HG03442 (cell line): ENCODE measurements at regions not wholly inside any gene's neighbourhood (a gene's known extent, or its start where the extent isn't known, plus 50 kb on each side); places are given as distances from the start of the nearest gene placed in this dataset.

Source experiments
- ATAC-seq: cut with Tn5 transposase; IDR thresholded peaks from one replicate; pipeline ENCODE4 v1.9.1; 2021; ENCODE audit warnings: mild to moderate bottlenecking, moderate library complexity; ENCODE audit not compliant: unreplicated experiment

DNA sequence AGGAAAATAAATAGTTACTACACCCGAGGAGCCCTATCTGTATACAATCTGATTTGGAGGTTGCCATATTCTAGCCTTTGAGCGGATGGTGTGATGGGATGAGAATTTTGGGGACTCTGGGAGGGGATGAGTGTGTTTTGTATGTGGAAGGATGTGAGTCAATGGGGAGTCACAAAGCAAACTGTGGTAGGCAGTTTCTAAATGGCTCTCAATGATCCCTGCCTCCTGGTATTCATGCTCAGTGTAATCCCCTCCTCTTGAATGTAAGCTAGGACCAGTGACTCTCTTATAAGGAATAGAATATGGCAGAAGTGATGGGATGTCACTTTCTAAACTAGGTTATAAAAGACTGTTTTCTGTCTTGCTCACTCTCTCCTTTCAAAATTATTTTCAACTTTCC, 205.7 kb upstream of the RIOK2 start:
- ATAC-seq, result no peak

- no peak for ATAC-seq
Observed at GRCh38 chr5:97400537-97400936, 217.5 kb upstream of the RIOK2 start.

DNA sequence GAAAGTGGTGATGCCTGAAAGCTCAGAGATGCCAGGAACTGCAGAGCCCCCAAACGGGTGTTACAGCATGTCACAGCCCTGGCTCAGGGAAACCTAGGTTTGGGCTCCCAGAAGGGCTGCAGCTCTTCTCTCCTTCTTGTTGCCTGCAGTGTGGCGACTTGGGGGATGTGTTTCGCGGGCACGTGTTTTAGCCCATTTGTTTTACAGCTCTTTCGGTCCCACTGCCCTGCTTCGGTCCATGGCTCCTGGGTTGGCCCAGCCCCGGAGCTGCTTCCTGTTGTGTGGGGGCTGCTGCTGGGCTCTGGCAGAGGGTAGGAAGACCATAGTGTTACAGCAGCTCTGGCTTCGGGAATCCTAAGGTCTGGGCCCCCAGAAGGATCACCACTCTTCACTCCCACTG, 222.9 kb upstream of the RIOK2 start:
- ATAC-seq, result no peak

- ATAC-seq, result no peak
Observed at GRCh38 chr5:97406946-97407676, 224.1 kb upstream of the RIOK2 start.

- no peak for ATAC-seq
Observed at GRCh38 chr5:97408331-97408730, 225.3 kb upstream of the RIOK2 start.

DNA sequence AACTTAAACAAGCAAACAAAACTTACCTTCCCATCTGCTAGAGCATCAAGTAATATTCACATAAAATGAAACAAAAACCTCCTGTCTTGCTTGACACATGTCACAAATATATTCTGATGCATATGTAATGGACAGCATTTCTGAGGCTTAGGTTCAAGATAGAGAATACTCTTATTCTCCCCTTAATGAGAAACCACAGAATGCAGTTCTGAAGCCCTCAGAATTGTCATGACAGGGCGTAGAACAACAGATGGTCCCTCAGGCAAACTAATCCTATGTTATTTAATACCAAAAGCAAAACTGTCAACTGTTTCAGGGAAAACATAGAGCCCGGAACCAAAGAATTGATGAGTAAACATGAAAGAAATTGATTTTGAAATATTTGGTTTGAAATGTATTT, 229.9 kb upstream of the RIOK2 start:
- ATAC-seq, result no peak

- ATAC-seq, result no peak
Observed at GRCh38 chr5:97417986-97418385, 234.9 kb upstream of the RIOK2 start.

- peak; percentile 67 for ATAC-seq
Observed at GRCh38 chr5:97418462-97418861, 235.4 kb upstream of the RIOK2 start.

DNA sequence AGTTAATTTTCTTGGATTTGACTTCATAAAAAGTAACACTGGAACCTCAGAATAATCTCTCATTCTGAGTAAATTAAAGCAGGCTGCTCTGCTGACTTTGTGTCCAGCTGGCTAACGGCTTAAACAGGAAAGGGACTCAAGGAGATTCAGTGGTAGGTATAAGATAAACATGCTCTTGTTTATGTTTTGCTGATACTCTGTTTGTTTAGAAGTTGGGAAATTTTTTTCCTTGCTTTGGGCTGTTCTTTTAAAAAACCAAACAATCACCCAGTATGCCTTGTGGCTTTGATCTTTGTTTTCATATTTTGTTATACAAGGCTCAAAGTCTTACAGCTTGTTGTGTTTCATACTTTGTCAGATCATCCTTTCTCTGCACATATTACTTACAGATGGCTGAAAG, 237.6 kb upstream of the RIOK2 start:
- no peak for ATAC-seq

- no peak for ATAC-seq
Observed at GRCh38 chr5:97422678-97423077, 239.6 kb upstream of the RIOK2 start.

GRCh38 chr5:97425511-97425910, 242.5 kb upstream of the RIOK2 start:
- ATAC-seq, result no peak

DNA sequence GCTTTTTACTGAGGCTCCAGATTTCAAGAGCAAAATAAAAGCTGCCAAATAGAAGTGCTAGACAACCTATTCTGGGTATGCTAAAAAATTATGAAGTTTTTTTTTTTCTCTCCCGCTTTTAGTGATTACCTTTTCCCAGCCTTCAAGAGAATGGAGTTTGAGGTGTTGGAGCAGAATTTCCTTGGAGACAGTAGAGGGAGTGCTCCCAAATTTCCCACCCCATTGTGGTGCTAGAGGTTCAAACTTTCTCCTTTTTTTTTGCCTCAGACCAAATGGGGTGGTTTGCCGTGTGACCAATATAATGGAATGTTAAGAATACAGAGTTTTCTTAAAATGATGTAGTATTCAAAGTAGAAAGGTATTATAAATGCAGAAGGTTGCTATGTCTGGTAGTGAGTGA, 244.2 kb upstream of the RIOK2 start:
- no peak for ATAC-seq

DNA sequence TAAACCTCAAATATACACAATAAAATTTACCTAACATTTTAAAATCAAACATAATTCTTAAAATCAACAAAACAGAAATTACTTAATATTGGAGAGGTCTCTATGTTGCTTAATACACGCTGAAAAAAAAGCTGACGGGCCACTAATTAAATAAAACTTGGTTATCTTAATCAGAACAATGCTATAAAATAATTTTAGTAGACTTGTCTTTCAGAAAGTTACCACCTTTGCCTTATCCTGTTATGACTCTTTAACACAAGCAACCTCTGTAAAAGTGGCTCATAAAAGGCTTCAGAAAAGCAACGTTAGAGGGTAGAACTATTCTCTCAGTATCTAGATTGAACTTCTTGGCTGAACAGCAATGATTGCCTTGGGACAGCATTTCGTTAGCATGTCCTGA, 251.0 kb upstream of the RIOK2 start:
- no peak for ATAC-seq

DNA sequence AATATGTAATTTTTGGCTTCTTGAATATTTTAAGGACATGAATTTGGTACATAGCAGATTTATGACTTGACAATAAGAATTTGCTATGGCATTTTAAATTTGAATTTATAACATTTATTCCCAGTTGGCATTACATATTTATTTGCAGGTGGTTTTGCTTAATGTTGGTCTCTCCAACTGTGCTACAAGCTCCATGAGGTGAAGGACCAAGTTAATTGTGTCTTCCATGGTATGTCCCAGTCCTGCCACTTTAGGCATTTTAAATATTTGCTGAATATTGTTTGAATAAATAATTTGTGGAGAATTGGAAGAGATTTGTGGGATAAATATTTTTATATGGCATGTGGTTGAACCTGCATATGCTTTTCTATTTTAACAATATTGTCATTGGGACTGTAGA, 253.4 kb upstream of the RIOK2 start:
- no peak for ATAC-seq

DNA sequence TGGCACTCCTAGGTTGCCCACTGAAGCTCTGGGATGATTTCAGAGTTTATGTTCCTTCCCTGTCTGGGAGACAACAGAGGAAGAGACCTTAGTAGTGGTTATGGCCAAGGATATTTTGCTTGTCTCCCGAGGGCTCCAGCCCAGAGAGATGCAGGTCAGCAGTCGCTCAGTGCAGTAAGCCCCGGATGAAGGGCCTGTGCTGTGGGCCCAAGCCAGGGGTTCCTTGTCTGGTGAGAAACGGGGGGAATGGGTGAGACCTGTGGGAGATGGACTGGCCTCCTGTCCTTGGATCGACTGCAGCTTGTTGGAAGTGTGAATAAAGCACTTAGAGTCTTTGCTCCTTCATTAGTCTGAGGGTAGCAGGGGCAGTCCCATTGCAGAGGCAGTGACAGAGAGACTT, 260.7 kb upstream of the RIOK2 start:
- ATAC-seq, result no peak

DNA sequence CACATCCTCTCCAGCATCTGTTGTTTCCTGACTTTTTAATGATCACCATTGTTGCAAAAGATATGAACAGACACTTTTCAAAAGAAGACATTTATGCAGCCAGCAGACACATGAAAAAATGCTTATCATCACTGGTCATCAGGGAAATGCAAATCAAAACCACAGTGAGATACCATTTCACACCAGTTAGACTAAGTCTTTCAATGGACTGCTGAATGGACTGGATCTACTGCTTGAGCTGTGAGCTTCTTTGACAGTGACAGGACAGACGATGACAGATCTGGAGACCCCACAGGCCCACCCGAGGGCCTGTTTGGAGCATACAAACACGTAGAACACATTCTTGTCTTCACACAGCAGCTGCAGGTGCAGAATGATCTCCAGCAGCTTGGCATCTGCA, 266.1 kb upstream of the RIOK2 start:
- no peak for ATAC-seq

GRCh38 chr5:97452646-97453045, 269.6 kb upstream of the RIOK2 start:
- ATAC-seq, result no peak

DNA sequence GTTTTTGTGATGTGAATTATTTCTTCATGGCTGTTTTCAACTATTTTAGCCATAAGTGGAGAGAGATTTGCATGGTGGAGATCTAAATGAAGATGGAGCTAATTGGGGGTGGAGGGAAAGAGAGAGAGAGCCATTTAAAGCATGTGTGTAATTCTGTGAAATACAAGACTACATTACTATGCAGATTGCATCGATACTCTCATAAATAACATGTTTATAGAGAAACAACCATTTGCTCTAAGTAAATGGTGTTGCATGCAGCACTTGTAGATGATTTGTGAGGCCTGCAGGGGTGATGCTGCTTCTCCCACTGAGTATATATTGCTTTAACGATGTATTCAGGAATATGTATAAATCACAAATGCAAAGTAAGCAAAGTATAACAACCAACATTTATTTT, 270.2 kb upstream of the RIOK2 start:
- ATAC-seq, result no peak

DNA sequence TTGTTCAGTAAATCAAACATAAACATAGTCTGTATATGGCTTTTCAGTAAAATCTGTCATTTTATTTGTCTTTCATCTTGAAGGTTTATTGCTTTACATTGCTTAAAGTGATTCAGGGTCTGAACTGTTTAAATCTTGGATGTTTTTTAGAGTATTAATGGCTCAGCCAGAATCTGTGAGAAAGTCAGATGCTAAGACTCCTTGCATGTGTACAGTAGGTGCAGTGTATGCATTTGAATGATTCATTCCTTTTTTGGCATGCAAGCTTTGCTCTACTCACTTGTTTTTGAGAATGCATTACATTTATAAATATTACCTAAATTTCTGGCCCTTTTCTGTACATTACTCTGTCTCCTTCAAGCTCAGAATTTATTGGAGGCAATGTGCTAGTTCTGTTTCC, 271.0 kb upstream of the RIOK2 start:
- no peak for ATAC-seq

GRCh38 chr5:97455996-97456395, 272.9 kb upstream of the RIOK2 start:
- ATAC-seq, result no peak

DNA sequence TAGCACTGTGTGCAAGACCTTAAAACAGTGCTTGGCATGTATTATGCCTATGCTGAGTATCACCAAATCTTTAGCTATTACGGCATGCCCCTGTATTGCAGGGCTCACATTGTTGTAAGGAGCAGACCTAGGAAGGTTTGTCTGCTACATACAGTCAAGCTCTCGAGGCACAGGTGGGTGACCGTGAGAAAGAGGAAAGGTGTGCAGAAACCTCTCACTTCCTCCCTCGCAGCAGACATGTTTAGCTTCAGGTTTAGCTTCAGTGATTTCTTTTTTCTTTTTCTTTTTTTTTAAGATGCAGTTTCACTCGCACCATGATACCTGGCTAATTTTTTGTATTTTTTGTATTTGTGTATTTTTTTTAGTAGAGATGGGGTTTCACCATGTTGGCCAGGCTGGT, 275.8 kb upstream of the RIOK2 start:
- ATAC-seq, result peak; percentile 78

GRCh38 chr5:97471951-97472350, 288.9 kb upstream of the RIOK2 start:
- ATAC-seq, result no peak

DNA sequence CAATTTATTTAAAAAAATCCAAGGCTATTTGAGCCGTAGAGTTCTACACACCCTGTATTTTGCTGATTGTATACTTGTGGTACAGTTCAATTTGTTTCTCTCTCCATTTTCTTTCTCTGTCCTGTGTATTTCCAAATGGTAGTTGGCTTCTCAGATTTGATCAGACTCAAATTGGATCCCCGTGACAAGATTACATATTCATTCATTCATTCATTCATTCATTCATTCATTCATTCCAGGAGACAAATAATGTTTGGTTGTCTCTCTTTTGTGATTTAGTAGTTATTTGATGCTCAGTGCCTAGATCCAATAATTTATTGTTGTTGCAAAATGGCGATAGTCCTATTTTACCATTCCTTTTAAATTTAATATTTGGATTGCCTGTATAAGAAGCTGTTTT, 292.8 kb upstream of the RIOK2 start:
- no peak for ATAC-seq
